HUES64 (cell line): ENCODE measurements at regions not wholly inside any gene's neighbourhood (a gene's known extent, or its start where the extent isn't known, plus 50 kb on each side); places are given as distances from the start of the nearest gene placed in this dataset.

ENCODE experiments used
- H3K27ac ChIP-seq: 2 replicates; pipeline ENCODE4 v1.7.0; 2013; ENCODE audit warnings: low read depth, low read length, inconsistent platforms
- H3K27me3 ChIP-seq: 2 replicates; pipeline ENCODE4 v1.6.1; 2013; ENCODE audit warnings: mild to moderate bottlenecking, low read length; ENCODE audit not compliant: insufficient read depth
- H3K36me3 ChIP-seq: 2 replicates; pipeline ENCODE4 v1.6.1; 2013; ENCODE audit warnings: mild to moderate bottlenecking, low read length; ENCODE audit not compliant: insufficient read depth
- H3K4me1 ChIP-seq: 2 replicates; pipeline ENCODE4 v1.6.1; 2013; ENCODE audit warnings: mild to moderate bottlenecking, low read length, moderate library complexity; ENCODE audit not compliant: insufficient read depth
- H3K4me3 ChIP-seq: 2 replicates; pipeline ENCODE4 v1.5.1; 2013; ENCODE audit warnings: mild to moderate bottlenecking, low read length, moderate library complexity
- H3K9ac ChIP-seq: 2 replicates; pipeline ENCODE4 v1.6.1; 2013; ENCODE audit warnings: mild to moderate bottlenecking, low read depth, low read length
- H3K9me3 ChIP-seq: 2 replicates; pipeline ENCODE4 v1.6.1; 2013; ENCODE audit warnings: low read depth, low read length; ENCODE audit not compliant: insufficient read depth
- WGBS: fragments of 150-250, 120-280 bp; methylation state at CpG from one replicate; pipeline ENCODE4 v1.1.7; 2013; ENCODE audit warnings: missing lambda C conversion rate; 5-methylcytosine and 5-hydroxymethylcytosine counted together

DNA sequence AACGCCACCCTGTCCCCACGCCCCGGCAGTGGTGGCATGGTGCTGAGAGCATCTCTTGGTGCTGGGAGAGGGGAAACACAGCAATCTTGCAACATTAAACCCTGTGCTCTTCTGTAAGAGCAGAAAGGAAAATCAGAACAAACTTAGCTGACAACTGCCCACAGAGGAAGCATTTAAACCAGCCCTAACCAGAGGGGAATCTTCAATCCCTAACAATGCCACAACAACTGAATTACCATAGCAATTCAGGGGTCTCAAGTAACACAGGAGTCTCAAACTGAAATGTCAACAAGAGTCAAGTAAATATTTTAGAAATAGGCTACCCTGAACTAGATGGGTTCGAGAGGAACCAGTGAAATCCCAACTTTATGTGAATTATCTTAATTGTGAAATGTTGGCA is 1983.6 kb downstream of the NCAM2 start:
- 89% methylated on average over 4 of the region's 4 CpGs for WGBS
- Histone ChIP-seq H3K27ac (peak overlapping the region; percentile 76; the same call in 1 of the 2 replicates), H3K9ac (peak overlapping the region; percentile 11; the same call in 1 of the 2 replicates)

DNA sequence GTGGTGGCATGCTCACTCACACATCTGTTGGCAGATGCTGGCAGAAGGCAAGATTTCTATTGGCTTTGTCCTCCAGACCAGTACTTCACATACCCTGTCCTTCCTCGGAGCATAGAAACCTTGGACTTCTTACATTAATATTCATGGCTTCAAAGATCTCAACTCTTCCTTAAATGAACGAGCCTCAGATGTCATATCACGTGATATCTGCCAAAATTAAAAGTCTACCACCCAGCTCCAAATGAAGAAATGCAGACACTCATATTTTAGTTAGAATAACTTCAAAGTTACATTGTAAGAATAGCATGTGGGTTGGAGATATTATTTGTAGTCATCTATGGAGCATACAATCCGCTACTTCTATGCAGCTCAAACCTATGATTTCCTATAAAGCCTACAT is 1994.9 kb downstream of the NCAM2 start:
- WGBS, result 89% methylated on average over 3 of the region's 4 CpGs
- H3K36me3 ChIP-seq, result no peaks in the 10 kb centered on the region
- no peaks in the 10 kb centered on the region for H3K4me1 ChIP-seq
- H3K27me3 ChIP-seq, result no peaks in the 10 kb centered on the region
- no peak overlapping the region for H3K9ac ChIP-seq
- H3K4me3 ChIP-seq, result no peak overlapping the region
- no peaks in the 10 kb centered on the region for H3K9me3 ChIP-seq
- H3K27ac ChIP-seq, result no peak overlapping the region

More for the DNA sequence above, 1983.6 kb downstream of the NCAM2 start:
- Histone ChIP-seq H3K4me3 (peak overlapping the region; percentile 21), H3K9me3 (no peaks in the 10 kb centered on the region), H3K27me3 (no peaks in the 10 kb centered on the region), H3K36me3 (no peaks in the 10 kb centered on the region), H3K4me1 (peaks cover 21% of the 10 kb centered on the region)

DNA sequence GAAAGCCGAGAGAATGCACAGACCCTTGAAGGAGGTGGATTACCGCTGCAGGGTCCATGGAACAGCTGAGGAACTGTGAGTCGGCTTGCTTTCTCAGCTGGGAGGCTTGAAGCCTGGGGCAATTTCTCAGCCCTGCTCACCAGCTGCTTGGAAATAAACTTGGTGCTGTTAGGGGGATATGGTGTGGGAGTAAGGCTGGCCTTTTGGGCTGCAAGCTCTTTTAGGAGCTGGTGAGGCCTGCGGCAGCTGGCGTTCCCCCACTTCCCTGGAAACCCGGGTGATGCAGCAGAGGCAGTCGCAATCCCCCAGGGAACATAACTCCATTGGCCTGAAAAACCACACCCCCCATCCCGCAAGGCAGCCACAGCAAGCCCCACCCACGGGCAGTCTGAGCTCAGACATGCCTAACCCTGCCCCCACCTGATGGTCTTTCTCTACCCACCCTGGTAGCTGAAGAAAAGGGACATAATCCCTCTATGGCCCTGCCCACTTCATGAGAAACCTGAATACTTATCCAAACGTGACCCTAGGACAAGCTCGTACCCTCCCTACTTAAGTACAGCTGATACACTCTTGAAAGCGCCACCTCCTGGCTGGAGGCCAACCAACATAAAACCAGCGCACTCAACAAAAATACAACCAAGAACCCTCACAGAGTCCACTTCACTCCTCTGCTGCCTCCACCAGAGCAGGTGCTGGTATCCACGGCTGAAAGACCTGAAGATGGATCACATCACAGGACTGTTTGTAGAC is 1995.8 kb downstream of the NCAM2 start:
- no peak overlapping the region for H3K27ac ChIP-seq
- no peak overlapping the region for H3K9ac ChIP-seq
- H3K4me3 ChIP-seq, result no peak overlapping the region
- H3K27me3 ChIP-seq, result no peaks in the 10 kb centered on the region
- WGBS, result 94% methylated on average over 14 of the region's 14 CpGs
- H3K9me3 ChIP-seq, result no peaks in the 10 kb centered on the region
- H3K4me1 ChIP-seq, result no peaks in the 10 kb centered on the region
- H3K36me3 ChIP-seq, result no peaks in the 10 kb centered on the region

DNA sequence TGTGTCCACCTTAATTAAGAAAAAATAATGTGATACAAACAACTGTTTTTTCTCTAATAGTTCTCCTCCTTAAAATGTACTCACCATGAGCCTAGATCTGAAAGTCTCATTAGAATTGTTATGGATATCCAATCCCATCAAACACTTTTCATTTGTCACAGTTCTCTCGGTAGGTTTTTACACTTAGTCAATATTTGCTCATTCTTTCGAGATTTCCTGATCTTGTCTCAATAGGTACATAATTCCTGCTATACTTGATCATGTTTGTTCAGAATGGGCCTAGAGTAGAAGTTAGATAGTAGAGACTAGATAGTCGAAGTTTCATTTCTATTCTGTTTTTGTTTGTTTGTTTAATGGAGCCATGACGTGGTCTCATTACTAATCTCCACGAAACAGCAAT is 2005.7 kb downstream of the NCAM2 start:
- H3K27me3 ChIP-seq, result no peaks in the 10 kb centered on the region
- H3K27ac ChIP-seq, result no peak overlapping the region
- no peaks in the 10 kb centered on the region for H3K4me1 ChIP-seq
- H3K4me3 ChIP-seq, result no peak overlapping the region
- H3K36me3 ChIP-seq, result no peaks in the 10 kb centered on the region
- no peak overlapping the region for H3K9ac ChIP-seq
- 92% methylated on average over 5 of the region's 5 CpGs for WGBS
- H3K9me3 ChIP-seq, result no peaks in the 10 kb centered on the region

DNA sequence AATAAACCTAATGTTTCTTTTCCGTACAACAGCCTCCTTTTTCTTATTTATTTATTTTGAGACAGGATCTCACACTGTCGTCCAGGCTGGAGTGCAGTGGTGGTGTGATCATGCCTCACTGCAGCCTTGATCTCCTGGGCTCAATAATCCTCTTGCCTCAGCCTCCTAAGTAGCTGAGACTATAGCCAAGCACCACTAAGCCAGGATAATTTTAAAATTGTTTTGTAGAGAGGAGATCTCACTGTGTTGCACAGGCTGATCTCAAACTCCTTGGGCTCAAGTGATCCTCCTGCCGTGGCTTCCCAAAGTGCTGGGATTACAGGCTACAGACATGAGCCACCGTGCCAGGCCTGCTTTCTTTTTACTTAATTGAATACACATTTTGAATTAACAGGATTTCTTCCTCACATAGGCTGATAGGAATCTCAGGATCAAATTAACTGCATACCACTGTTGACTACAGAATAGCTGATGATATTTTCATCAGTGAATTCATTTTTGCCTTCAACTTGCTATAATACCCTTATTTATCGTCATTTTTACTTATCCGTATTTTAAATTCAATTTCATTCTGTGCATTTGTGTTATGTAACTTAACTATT is 2010.5 kb downstream of the NCAM2 start:
- no peak overlapping the region for H3K9ac ChIP-seq
- H3K4me1 ChIP-seq, result no peaks in the 10 kb centered on the region
- over 99% methylated on average over 5 of the region's 6 CpGs for WGBS
- H3K27ac ChIP-seq, result no peak overlapping the region
- H3K36me3 ChIP-seq, result no peaks in the 10 kb centered on the region
- H3K4me3 ChIP-seq, result no peak overlapping the region
- no peaks in the 10 kb centered on the region for H3K27me3 ChIP-seq
- no peaks in the 10 kb centered on the region for H3K9me3 ChIP-seq

DNA sequence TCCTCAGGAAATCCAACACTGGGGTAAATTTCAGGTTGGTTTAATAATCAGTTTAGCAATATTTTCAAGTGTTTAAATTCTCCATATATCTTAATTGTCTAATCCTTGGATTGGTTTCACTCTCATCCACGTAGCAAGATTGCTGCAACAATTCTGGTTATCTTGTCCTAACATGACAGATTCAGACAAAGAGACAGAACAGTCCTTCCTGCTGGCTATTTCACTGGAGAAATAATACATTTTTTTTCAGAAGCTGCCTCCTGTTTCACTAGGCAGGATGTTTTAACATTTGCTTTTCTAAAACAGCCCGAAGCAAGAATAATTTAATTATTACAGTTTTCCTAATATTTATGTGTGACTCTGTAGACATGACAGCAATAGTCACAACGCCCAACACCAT is 2011.2 kb downstream of the NCAM2 start:
- no peaks in the 10 kb centered on the region for H3K4me1 ChIP-seq
- H3K9me3 ChIP-seq, result no peaks in the 10 kb centered on the region
- no peaks in the 10 kb centered on the region for H3K27me3 ChIP-seq
- no peaks in the 10 kb centered on the region for H3K36me3 ChIP-seq
- H3K27ac ChIP-seq, result no peak overlapping the region
- H3K4me3 ChIP-seq, result no peak overlapping the region
- 82% methylated on average over 1 of the region's 3 CpGs for WGBS
- H3K9ac ChIP-seq, result no peak overlapping the region

DNA sequence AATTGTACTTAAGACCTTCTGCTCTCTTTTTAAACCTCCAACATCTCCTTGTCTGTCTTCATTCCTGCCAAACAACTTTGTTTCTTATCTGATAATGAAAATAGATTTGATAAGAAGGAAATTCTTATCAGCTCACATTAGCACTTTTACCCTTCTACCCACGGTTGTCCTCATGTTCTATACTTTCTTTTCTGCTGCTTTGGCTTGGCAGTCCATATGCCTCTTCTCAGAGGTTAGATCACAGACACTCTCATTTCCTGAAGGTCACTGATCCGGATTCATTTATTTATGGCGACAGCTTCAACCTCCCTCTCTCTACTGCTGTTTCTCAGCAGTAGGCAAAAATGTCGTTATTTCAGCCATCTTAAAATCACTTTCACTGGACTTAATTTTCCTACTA is 2015.8 kb downstream of the NCAM2 start:
- H3K9me3 ChIP-seq, result no peaks in the 10 kb centered on the region
- H3K4me3 ChIP-seq, result no peak overlapping the region
- no peaks in the 10 kb centered on the region for H3K4me1 ChIP-seq
- no peaks in the 10 kb centered on the region for H3K27me3 ChIP-seq
- no peak overlapping the region for H3K9ac ChIP-seq
- H3K36me3 ChIP-seq, result no peaks in the 10 kb centered on the region
- no peak overlapping the region for H3K27ac ChIP-seq
- WGBS, result 85% methylated on average over 4 of the region's 4 CpGs

DNA sequence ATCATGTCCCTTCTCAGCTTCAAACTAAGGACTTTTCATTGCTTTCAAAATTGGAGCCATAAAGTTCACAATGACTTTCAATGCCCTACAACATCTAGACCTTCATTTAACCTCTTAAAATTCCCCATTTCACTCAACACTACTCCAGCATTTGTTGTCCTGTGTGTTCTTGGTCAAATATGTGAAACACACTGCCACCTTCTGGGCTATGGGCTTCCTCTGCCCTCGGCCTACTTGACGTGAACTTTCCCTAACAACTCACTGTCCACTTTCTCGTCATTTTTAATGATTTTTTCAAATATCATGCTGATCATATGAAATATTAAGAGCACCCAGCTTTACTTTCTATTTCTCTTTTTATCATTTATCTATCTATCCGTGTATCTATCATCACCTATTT is 2018.4 kb downstream of the NCAM2 start:
- H3K27me3 ChIP-seq, result no peaks in the 10 kb centered on the region
- H3K27ac ChIP-seq, result no peak overlapping the region
- no peaks in the 10 kb centered on the region for H3K4me1 ChIP-seq
- H3K9ac ChIP-seq, result no peak overlapping the region
- no peak overlapping the region for H3K4me3 ChIP-seq
- H3K36me3 ChIP-seq, result no peaks in the 10 kb centered on the region
- 70% methylated on average over 4 of the region's 4 CpGs for WGBS
- H3K9me3 ChIP-seq, result no peaks in the 10 kb centered on the region

DNA sequence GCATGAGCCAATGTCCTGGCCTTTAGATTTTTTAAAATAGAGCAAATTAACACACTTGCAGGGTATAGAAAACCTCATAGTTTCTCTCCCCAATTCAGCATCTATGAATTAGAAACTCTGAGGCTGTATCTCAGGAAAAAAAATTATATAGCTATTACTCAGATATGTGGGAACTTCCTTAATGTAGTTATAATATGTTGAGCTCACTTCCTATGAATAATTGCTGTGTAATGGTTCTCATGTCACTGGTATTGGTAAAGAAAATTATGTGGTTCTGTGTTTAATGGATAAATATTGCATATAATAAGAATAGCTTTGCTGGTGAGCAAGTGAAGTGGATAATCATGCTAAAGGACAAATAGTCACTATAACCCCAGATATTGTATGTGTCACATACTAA is 2019.8 kb downstream of the NCAM2 start:
- no peaks in the 10 kb centered on the region for H3K36me3 ChIP-seq
- H3K4me1 ChIP-seq, result no peaks in the 10 kb centered on the region
- H3K27ac ChIP-seq, result no peak overlapping the region
- no peak overlapping the region for H3K4me3 ChIP-seq
- H3K9ac ChIP-seq, result no peak overlapping the region
- H3K27me3 ChIP-seq, result no peaks in the 10 kb centered on the region
- no peaks in the 10 kb centered on the region for H3K9me3 ChIP-seq

DNA sequence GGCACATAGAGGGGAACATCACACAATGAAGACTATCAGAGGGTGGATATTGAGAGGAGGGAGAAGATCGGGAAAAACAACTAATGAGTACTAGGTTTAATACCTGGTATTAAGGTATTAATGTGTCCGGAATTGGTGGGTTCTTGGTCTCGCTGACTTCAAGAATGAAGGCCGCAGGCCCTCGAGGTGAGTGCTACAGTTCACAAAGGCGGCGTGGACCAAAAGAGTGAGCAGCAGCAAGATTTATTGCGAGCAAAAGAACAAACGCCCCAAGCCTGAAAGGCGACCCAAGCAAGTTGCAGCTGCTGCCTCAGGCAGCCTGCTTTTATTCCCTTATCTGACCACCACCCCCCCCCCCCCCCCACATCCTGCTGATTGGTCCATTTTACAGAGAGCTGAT is 2022.8 kb downstream of the NCAM2 start:
- H3K27ac ChIP-seq, result no peak overlapping the region
- H3K27me3 ChIP-seq, result no peaks in the 10 kb centered on the region
- WGBS, result 95% methylated on average over 10 of the region's 10 CpGs
- no peak overlapping the region for H3K9ac ChIP-seq
- H3K36me3 ChIP-seq, result no peaks in the 10 kb centered on the region
- no peaks in the 10 kb centered on the region for H3K4me1 ChIP-seq
- H3K9me3 ChIP-seq, result no peaks in the 10 kb centered on the region
- no peak overlapping the region for H3K4me3 ChIP-seq

DNA sequence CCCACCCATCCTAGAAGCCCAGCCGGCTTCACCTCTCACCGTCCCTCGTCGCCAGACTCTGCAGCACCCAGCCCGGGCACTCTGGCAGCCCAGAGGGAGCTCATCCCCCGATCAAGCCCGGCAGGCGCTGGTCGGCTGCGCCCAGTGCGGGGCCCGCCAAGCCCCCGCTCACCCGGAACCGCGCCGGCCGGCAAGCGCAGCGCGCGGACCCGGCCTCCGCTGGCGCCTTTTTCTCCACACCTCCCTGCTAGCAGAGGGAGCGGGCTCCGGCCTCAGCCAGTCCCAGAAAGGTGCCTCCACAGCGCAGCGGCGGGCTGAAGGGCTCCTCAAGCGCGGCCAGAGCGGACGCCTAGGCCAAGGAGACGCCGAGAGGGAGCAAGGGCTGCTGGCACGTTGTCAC is 2023.3 kb downstream of the NCAM2 start:
- 97% methylated on average over 37 of the region's 37 CpGs for WGBS
- Histone ChIP-seq H3K27me3 (no peaks in the 10 kb centered on the region), H3K9ac (no peak overlapping the region), H3K36me3 (no peaks in the 10 kb centered on the region), H3K27ac (no peak overlapping the region), H3K4me1 (no peaks in the 10 kb centered on the region), H3K9me3 (no peaks in the 10 kb centered on the region), H3K4me3 (no peak overlapping the region)
